HG03432 (cell line): ENCODE measurements at regions not wholly inside any gene's neighbourhood (a gene's known extent, or its start where the extent isn't known, plus 50 kb on each side); places are given as distances from the start of the nearest gene placed in this dataset.
"Not testable (repeated sequence)": the region's sequence is repeated elsewhere in the genome, so short reads cannot be mapped to it uniquely, and the experiment has no call there.

Experiments used
- ATAC-seq: cut with Tn5 transposase; IDR thresholded peaks from one replicate; pipeline ENCODE4 v1.9.1; 2021; ENCODE audit warnings: mild to moderate bottlenecking, moderate library complexity; ENCODE audit not compliant: unreplicated experiment

- no peak for ATAC-seq
Measured at GRCh38 chr6:126662966-126663365, 323.1 kb downstream of the CENPW start.

GRCh38 chr6:126664271-126664670 lies 324.4 kb downstream of the CENPW start:
- ATAC-seq, result no peak

GRCh38 chr6:126665551-126665950 lies 325.6 kb downstream of the CENPW start:
- no peak for ATAC-seq

- no peak for ATAC-seq
Measured at GRCh38 chr6:126667071-126667470, 327.2 kb downstream of the CENPW start.

- ATAC-seq, result no peak
Measured at GRCh38 chr6:126667728-126668127, 327.8 kb downstream of the CENPW start.

GRCh38 chr6:126672649-126673048 lies 332.7 kb downstream of the CENPW start:
- peak; percentile 90 for ATAC-seq

- ATAC-seq, result not testable (repeated sequence)
Measured at GRCh38 chr6:126673749-126674148, 333.8 kb downstream of the CENPW start.

GRCh38 chr6:126682440-126682839 lies 342.5 kb downstream of the CENPW start:
- no peak for ATAC-seq

- ATAC-seq, result no peak
Measured at GRCh38 chr6:126685182-126685581, 345.3 kb downstream of the CENPW start.

GRCh38 chr6:126696921-126697693 lies 357.2 kb downstream of the CENPW start:
- no peak for ATAC-seq

- ATAC-seq, result no peak
Measured at GRCh38 chr6:126698732-126699240, 358.9 kb downstream of the CENPW start.

GRCh38 chr6:126701676-126702560 lies 362.0 kb downstream of the CENPW start:
- ATAC-seq, result peak; percentile 77

- ATAC-seq, result no peak
Measured at GRCh38 chr6:126716032-126716431, 376.1 kb downstream of the CENPW start.

GRCh38 chr6:126716826-126717509 lies 377.1 kb downstream of the CENPW start:
- ATAC-seq, result no peak

GRCh38 chr6:126718600-126719327 lies 378.8 kb downstream of the CENPW start:
- peak; percentile 95 for ATAC-seq

- ATAC-seq, result no peak
Measured at GRCh38 chr6:126720304-126720703, 380.4 kb downstream of the CENPW start.

- ATAC-seq, result no peak
Measured at GRCh38 chr6:126721581-126722160, 381.8 kb downstream of the CENPW start.

GRCh38 chr6:126722411-126722810 lies 382.5 kb downstream of the CENPW start:
- no peak for ATAC-seq

- ATAC-seq, result no peak
Measured at GRCh38 chr6:126723541-126724170, 383.7 kb downstream of the CENPW start.

- no peak for ATAC-seq
Measured at GRCh38 chr6:126724821-126725220, 384.9 kb downstream of the CENPW start.
